CD4-positive, alpha-beta T cell (primary cell): ENCODE measurements at regions not wholly inside any gene's neighbourhood (a gene's known extent, or its start where the extent isn't known, plus 50 kb on each side); places are given as distances from the start of the nearest gene placed in this dataset.

Experiments used
- ATAC-seq: fragments of 200-7000 bp; cut with Tn5 transposase; one replicate; pipeline ENCODE4 v1.10.0; 2022; ENCODE audit warnings: mild to moderate bottlenecking; ENCODE audit not compliant: poor library complexity
- CTCF ChIA-PET: fragments of 350-600 bp; sonication (Branson Sonifier 250); formaldehyde crosslinking; loops from one replicate; lab custom pipeline; 2021; ENCODE audit warnings: antibody characterized with exemption, inconsistent platforms; lab: Charles Lee
- POLR2A ChIA-PET: fragments of 350-600 bp; sonication (Branson Sonifier 250); formaldehyde crosslinking; loops from one replicate; lab custom pipeline; 2021; ENCODE audit warnings: antibody characterized with exemption, inconsistent platforms; lab: Charles Lee
- DNase-seq, 14 experiments: peaks; one replicate each; pipeline ENCODE4 v3.0.0-alpha.2; 2013 to 2020; ENCODE audit warnings: mixed read lengths in 2 of 14
- H3K27ac ChIP-seq, 2 donors: one replicate each; pipeline versions ENCODE4 v1.5.1 to v1.7.0; 2013; ENCODE audit warnings: low read length in 2 of 2, low read depth in 1 of 2, mild to moderate bottlenecking in 1 of 2
- H3K27me3 ChIP-seq, 2 experiments: 1 replicate in 1 of 2; 2 replicates in 1 of 2; pipeline versions ENCODE4 v1.6.1 to v1.7.0; 2013; ENCODE audit warnings: low read length in 2 of 2, control low read depth in 1 of 2, mild to moderate bottlenecking in 1 of 2, moderate library complexity in 1 of 2; ENCODE audit not compliant: insufficient read depth in 2 of 2, control insufficient read depth in 1 of 2
- H3K36me3 ChIP-seq: one replicate; pipeline ENCODE4 v1.6.1; 2013; ENCODE audit warnings: low read length, control low read depth; ENCODE audit not compliant: insufficient read depth
- H3K4me1 ChIP-seq: one replicate; pipeline ENCODE4 v1.6.1; 2013; ENCODE audit warnings: low read length, control low read depth; ENCODE audit not compliant: insufficient read depth
- H3K4me3 ChIP-seq: one replicate; pipeline ENCODE4 v1.5.1; 2013; ENCODE audit warnings: mild to moderate bottlenecking, low read length, moderate library complexity
- H3K9me3 ChIP-seq, 2 experiments: 1 replicate in 1 of 2; 2 replicates in 1 of 2; pipeline versions ENCODE4 v1.6.1 to v1.7.0; 2013; ENCODE audit warnings: low read length in 2 of 2, mild to moderate bottlenecking in 2 of 2, control low read depth in 1 of 2, moderate library complexity in 1 of 2; ENCODE audit not compliant: control insufficient read depth in 1 of 2, insufficient read depth in 1 of 2
- H3K27ac Mint-ChIP-seq: one replicate; pipeline ENCODE4 v1.8.0; 2020; ENCODE audit warnings: mixed read lengths
- H3K27me3 Mint-ChIP-seq: one replicate; pipeline ENCODE4 v1.8.0; 2021; ENCODE audit warnings: mixed read lengths
- H3K36me3 Mint-ChIP-seq: one replicate; pipeline ENCODE4 v1.8.0; 2021; ENCODE audit warnings: low read depth, mixed read lengths
- H3K4me1 Mint-ChIP-seq: one replicate; pipeline ENCODE4 v1.8.0; 2021; ENCODE audit warnings: low read depth, mixed read lengths
- H3K4me3 Mint-ChIP-seq: one replicate; pipeline ENCODE4 v1.8.0; 2020; ENCODE audit warnings: mild to moderate bottlenecking, mixed read lengths
- H3K9me3 Mint-ChIP-seq: one replicate; pipeline ENCODE4 v1.8.0; 2020; ENCODE audit warnings: mixed read lengths
- intact Hi-C, 2 experiments: fragments of 100-400 bp; cut with DNase I in 1 of 2; cut with micrococcal nuclease in 1 of 2; formaldehyde crosslinking; loops; one replicate each; pipeline versions ENCODE4 v1.15.1 to v1.9.0; 2023 to 2025; cut with DNase I, micrococcal nuclease
- TF ChIP-seq, protein P1 (sequence below): fragments of 200-600 bp; IDR thresholded peaks from one replicate; pipeline ENCODE4 v1.8.0; 2022; ENCODE audit warnings: antibody characterized with exemption, mild to moderate bottlenecking

DNA sequence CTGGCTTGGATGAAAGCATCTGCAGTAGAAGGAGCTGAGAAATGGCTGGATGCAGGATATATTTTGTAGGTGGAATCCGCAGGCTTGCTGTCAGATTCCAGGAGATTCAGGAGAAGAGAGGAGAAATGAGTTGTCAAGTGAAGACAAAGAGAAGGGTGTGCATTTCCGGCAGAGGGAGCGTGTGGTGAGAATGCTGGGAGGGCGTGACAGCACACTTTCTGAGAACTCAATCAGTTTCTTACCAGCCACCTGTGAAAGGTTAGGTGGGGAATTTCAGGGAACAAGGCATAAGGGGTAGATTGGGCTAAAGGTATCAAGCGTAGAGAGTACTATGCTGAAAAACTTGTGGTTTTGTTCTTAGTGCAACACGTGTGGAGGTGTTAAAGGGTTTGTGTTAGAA, 199.3 kb upstream of the ANKH start:
- no peak for DNase-seq

DNA sequence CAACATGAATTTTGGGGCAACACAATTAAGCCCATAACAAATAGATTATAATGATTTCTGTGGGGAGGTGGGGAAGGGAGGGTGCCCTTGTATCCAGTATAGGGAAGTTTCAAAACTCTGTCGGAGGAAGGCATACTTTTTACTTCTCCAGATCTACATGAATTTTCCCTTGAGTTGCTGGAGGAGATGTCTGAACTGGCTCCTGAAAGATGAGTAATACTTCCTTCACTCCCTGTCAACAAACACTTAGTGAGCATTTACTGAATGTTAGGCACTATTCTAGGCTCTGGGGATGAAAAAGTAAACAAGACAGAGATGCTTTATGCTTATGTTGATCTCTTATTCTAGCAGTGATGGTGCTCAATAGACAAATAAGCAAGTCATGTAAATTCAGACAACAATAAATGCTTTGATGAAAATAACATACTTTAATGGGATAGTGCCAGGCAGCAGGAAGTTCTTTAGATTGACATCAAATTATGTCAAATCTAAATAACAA, 197.9 kb upstream of the ANKH start:
- POLR2A ChIA-PET: no interaction called here
- no peak overlapping the region for H3K4me3 ChIP-seq
- Mint-ChIP-seq H3K4me1 (no peaks in the 10 kb centered on the region), H3K9me3 (no peaks in the 10 kb centered on the region), H3K27ac (no peak overlapping the region), H3K4me3 (no peak overlapping the region), H3K27me3 (no peaks in the 10 kb centered on the region), H3K36me3 (no peaks in the 10 kb centered on the region)
- H3K4me1 ChIP-seq: no peaks in the 10 kb centered on the region
- H3K27ac ChIP-seq: no peak overlapping the region
- H3K9me3 ChIP-seq: no peaks in the 10 kb centered on the region
- ATAC-seq (no peak), DNase-seq (no peak)
- CTCF ChIA-PET: no interaction called here
- H3K36me3 ChIP-seq: no peaks in the 10 kb centered on the region
- TF ChIP-seq, protein P1, sequence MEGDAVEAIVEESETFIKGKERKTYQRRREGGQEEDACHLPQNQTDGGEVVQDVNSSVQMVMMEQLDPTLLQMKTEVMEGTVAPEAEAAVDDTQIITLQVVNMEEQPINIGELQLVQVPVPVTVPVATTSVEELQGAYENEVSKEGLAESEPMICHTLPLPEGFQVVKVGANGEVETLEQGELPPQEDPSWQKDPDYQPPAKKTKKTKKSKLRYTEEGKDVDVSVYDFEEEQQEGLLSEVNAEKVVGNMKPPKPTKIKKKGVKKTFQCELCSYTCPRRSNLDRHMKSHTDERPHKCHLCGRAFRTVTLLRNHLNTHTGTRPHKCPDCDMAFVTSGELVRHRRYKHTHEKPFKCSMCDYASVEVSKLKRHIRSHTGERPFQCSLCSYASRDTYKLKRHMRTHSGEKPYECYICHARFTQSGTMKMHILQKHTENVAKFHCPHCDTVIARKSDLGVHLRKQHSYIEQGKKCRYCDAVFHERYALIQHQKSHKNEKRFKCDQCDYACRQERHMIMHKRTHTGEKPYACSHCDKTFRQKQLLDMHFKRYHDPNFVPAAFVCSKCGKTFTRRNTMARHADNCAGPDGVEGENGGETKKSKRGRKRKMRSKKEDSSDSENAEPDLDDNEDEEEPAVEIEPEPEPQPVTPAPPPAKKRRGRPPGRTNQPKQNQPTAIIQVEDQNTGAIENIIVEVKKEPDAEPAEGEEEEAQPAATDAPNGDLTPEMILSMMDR: no peak
- no peaks in the 10 kb centered on the region for H3K27me3 ChIP-seq
- intact Hi-C loops: no loop called here

More for the DNA sequence above, 199.3 kb upstream of the ANKH start:
- no peak for ATAC-seq
- H3K4me1 Mint-ChIP-seq: no peaks in the 10 kb centered on the region
- H3K27me3 Mint-ChIP-seq: no peaks in the 10 kb centered on the region
- Histone ChIP-seq H3K4me1 (no peaks in the 10 kb centered on the region), H3K9me3 (no peaks in the 10 kb centered on the region), H3K4me3 (no peak overlapping the region), H3K36me3 (no peaks in the 10 kb centered on the region), H3K27me3 (no peaks in the 10 kb centered on the region), H3K27ac (no peak overlapping the region)
- TF ChIP-seq, protein P1: no peak
- H3K27ac Mint-ChIP-seq: no peak overlapping the region
- no peaks in the 10 kb centered on the region for H3K9me3 Mint-ChIP-seq
- H3K4me3 Mint-ChIP-seq: no peak overlapping the region
- ChIA-PET POLR2A (no interaction called here), CTCF (no interaction called here)
- intact Hi-C loops: no loop called here
- H3K36me3 Mint-ChIP-seq: no peaks in the 10 kb centered on the region

DNA sequence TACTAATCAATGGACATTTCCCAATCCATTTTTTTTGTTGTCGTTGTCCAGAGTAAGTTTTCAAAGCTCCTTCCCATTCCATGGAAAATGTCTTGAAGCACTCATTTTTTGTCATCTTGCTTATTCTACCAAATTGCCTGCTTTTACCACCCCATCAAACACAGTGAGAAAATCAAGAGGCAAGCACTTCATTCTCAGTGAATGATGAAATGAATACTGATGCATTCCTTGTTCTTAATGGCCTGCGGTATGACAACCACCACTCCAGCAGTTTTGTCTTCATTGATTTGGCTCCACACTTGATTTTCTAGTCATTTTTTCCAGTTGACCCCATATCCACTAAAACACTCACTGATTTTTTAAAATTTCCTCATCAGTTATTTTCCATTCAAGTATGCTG, 193.5 kb upstream of the ANKH start:
- ATAC-seq: no peak
- Mint-ChIP-seq H3K4me3 (no peak overlapping the region), H3K9me3 (no peaks in the 10 kb centered on the region), H3K27me3 (no peaks in the 10 kb centered on the region), H3K27ac (no peak overlapping the region), H3K4me1 (no peaks in the 10 kb centered on the region), H3K36me3 (no peaks in the 10 kb centered on the region)
- Histone ChIP-seq H3K27me3 (no peaks in the 10 kb centered on the region), H3K27ac (no peak overlapping the region), H3K4me3 (no peak overlapping the region), H3K4me1 (no peaks in the 10 kb centered on the region), H3K9me3 (no peaks in the 10 kb centered on the region), H3K36me3 (no peaks in the 10 kb centered on the region)
- no peak for DNase-seq
- intact Hi-C loops: no loop called here
- TF ChIP-seq, protein P1: no peak
- CTCF ChIA-PET: no interaction called here
- POLR2A ChIA-PET: no interaction called here
